ENCODE measurements at regions not wholly inside any gene's neighbourhood (a gene's known extent, or its start where the extent isn't known, plus 50 kb on each side); places are given as distances from the start of the nearest gene placed in this dataset.

DNA sequence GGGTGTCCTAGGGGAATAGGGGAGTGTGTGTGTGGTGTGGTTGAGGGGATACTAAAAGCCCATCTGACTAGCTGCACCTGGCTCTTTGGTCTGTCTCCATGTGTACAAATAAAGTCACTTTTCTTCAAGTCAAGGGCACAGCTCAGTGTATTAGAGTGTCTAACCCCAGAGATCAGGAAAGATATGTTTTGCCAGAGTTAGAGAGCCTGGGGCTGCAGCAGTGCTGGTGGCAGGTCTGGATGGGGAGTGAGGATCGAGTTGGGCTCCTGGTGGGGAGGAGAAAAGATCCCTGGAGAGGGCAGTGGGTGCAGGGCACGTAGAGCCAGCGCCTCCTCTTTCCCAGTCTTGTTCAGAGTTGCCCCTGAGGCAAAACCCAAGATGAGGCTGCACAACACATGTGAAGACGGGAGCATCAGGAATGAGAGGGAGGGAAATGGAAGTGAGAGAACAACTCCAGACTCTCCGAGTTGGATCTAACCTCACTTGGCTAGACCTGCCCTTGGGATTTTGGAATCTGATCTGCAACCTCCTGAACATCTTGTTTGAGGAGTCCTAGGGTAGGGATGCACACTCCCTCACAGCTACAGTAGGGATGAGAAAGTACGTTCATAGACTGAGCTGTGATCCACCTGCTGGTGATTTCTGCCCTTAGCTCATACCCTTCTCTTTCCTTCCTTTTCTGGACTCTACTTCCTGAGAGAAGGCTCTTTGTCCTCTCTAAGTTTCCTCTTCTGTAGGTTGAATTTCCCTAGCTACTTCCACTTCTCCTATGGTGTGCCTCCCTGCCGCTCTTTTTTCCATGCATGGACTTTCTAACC lies 309.9 kb downstream of the ZSWIM6 start:
- DNase-seq, result no peak
- peak in 1 of 2 donors; percentile 45 for ATAC-seq
- intact Hi-C loops (cut with DNase I), result no loop called here

DNA sequence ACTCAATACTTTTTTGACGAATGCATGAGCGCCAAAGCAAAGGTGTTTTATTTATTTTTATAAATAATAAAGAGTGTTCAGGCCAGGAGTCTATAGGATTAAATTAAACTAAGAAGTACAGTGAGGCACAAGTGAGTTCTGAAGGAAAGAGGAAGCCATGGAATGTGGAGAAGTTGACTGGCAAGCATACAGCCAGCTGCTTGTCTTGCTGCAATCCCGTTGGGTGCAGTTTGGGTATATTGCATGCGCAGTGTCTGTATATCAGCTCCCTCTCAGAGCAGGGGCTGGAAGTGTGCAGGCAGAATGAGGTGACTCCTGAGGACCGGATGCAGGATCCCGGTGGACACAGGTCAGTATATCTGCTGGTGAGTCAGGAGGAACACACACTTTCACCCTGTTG lies 315.6 kb downstream of the ZSWIM6 start:
- intact Hi-C loops (cut with DNase I), result no loop called here
- DNase-seq, result no peak
- no peak for ATAC-seq

DNA sequence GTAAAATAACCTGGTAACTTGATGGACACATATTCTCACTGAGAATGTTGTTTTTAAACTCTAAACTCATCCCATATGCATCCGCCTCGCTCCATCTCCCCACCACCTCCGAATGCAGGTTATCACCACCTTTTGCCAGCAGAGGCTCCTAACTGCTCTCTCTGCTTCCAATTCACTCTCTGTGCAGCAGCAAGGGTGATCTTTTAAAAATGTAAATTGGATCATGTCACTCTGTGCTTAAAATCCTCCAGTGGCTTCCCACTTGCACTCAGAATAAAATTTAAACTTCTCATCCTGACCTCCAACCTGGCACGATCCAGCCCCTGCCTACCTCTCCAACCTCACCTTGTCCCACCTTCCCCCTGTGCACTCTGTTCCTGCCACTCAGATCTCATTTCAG lies 317.2 kb downstream of the ZSWIM6 start:
- no peak for DNase-seq
- no peak for ATAC-seq

DNA sequence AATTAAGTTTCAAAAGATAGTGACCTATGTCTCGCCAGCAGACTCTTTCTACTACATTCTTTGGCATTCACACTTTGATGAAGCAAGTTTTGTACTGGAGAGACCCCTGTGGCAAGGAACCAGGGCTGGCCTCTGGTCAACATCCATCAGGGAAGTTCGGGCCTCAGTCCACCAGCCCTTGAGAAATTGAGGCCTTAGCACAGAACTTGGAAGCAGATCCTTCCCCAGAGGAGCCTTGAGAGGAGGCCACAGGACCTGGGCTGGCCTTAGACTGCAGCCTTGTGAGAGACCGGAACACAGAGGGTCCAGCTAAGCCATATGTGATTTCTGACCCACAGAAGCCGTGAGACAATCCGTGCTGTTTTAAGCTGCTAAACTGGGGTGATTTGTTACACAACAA lies 317.9 kb downstream of the ZSWIM6 start:
- ATAC-seq, result peak in 1 of 2 donors; percentile 86
- DNase-seq, result no peak
- intact Hi-C loops (cut with DNase I), result loop anchor here in 1 of 2 donors (10.0 kb wide), 1 partner anchor 595 kb away; no protein-coding TSS in a partner anchor

More for the DNA sequence above, 317.2 kb downstream of the ZSWIM6 start:
- intact Hi-C loops (cut with DNase I), result no loop called here

DNA sequence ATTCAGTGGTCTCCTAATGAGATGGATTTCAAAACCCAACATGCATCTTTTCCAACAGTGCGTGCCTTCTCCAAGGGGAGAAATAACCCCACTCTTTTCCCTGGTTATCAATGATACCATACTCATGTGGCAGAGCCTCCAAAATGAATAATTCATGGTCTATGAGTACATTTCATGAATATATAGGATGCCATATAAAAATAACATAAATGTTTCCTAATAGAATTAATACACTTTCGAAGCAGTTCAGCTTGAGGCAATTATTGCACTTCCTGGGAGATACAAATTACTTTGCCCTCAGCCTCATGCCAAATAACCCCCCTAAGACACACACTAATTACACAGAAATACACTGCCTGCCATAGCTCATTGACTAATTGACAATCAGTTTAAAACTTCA lies 318.6 kb downstream of the ZSWIM6 start:
- no peak for ATAC-seq
- intact Hi-C loops (cut with DNase I), result loop anchor here in 1 of 2 donors (10.0 kb wide), 1 partner anchor 596 kb away; no protein-coding TSS in a partner anchor

DNA sequence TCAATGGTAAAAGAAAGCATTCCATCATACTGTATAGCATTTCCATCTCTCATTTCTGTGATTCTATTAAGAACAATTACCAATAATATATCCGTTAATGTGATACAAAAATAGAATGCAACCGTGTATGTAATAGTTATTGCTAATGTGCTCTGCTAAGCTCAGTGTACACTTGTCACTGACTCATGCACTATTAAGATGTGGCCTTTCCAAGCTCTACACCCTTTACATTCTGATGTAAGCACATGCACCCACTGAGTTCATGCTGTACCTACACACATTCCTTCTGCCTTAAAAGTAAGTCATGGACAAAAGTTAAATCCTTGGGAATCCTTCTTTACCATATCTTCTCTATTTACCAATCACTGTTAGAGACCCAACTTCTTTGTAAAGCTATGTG lies 319.1 kb downstream of the ZSWIM6 start:
- DNase-seq (no peak), ATAC-seq (no peak)
- intact Hi-C loops (cut with DNase I), result loop anchor here in 1 of 2 donors (10.0 kb wide), 1 partner anchor 596 kb away; no protein-coding TSS in a partner anchor

More for the DNA sequence above, 318.6 kb downstream of the ZSWIM6 start:
- no peak for DNase-seq

DNA sequence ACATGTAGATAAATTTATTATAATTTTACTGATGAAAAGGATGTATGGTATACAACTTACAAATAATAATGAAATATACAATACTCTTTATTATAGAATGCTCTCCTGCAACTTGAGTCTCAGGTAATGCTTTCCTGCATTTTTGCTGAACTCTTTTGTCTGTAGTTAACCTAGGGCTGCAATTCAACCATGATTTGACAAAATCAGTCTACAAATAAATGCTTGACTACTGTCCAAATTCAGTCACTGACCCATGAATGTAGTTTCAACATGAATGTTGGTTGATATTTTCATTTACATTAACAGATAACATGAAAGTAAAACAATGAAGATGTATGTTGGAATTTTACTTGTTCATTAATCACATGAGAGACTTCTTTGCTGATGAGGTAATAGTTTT lies 320.9 kb downstream of the ZSWIM6 start:
- intact Hi-C loops (cut with DNase I), result loop anchor here in 1 of 2 donors (10.0 kb wide), 1 partner anchor 598 kb away; no protein-coding TSS in a partner anchor
- no peak for ATAC-seq
- DNase-seq, result no peak

DNA sequence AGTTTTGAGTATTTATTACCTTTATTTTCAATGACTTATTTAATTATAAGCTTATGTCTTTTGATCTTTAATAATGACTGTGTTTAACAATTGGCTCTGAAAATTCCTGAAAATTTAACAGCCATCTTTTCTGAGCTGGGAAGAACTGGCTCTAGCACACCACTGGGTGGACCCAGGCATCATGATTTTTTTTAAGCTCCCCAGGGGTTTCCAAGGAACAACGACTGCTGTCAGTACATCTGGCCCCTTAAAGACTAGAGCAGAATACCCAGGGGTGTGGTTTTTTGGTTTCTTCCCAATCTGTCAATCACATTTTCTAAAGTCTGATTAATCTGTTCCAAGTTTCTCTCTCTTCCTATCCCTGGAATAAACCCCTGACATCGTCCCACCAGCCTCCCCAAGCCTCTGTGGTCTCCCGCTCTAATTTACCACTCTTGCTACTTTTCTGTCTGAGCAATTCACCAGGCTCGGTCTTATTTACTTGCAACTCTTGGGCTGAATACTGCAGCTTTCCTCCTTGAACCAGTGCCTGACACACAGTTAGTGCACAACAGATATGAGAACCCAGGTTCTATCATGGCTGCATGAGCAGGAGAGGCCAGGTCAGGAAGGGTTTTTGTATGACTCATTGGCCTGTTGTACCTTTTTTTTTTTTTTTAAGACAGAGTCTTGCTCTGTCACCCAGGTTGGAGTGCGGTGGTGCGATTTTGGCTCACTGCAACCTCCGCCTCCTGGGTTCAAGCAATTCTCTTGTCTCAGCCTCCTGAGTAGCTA lies 321.9 kb downstream of the ZSWIM6 start:
- intact Hi-C loops (cut with DNase I), result loop anchor here in 1 of 2 donors (10.0 kb wide), 1 partner anchor 599 kb away; no protein-coding TSS in a partner anchor
- DNase-seq (no peak), ATAC-seq (no peak)

DNA sequence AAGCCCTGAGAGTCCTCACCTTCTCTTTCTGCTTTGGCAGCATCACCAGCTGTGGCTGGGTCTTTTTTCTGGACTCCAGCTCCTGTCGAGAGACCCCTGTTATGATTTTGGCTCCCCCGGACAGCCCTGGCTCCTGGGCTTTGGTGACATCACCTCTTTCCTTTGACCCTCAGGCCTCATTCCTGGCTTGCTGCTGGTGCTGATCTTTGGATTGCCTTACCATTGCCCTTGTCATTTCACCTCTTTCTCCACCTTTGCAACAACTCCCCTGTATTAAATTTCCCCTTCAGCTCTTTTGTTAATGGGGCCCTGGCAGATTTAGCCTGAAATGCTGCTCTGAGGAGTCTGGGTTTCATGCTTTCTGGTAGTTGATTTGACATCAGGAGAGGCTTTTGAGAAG lies 322.8 kb downstream of the ZSWIM6 start:
- intact Hi-C loops (cut with DNase I), result loop anchor here in 1 of 2 donors (5.0 to 10.0 kb wide), 2 partner anchors 323 to 600 kb away; partner anchors contain the start of gene ZSWIM6

DNA sequence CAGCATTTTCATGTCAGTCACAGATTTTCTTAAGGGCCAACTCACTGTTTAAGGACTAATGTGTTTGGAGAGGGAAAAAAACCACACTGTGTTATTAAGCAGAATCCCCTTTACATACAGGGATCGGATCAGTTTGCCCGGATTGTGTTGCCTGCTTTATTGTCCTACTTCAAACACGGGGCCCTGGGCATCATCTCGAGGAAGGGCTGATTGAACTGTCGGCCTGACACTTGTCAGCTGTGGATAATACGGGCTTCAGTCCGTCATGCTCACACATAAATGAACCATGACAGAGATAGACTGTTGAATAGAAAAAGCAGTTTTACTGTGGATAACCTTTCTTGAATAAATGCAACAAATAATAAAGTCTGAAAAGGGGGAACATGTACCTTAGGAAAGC lies 325.0 kb downstream of the ZSWIM6 start:
- intact Hi-C loops (cut with DNase I), result loop anchor here in 1 of 2 donors (5.0 to 10.0 kb wide), 2 partner anchors 325 to 602 kb away; partner anchors contain the start of gene ZSWIM6
- ATAC-seq (no peak), DNase-seq (no peak)

More for the DNA sequence above, 322.8 kb downstream of the ZSWIM6 start:
- no peak for ATAC-seq
- no peak for DNase-seq

DNA sequence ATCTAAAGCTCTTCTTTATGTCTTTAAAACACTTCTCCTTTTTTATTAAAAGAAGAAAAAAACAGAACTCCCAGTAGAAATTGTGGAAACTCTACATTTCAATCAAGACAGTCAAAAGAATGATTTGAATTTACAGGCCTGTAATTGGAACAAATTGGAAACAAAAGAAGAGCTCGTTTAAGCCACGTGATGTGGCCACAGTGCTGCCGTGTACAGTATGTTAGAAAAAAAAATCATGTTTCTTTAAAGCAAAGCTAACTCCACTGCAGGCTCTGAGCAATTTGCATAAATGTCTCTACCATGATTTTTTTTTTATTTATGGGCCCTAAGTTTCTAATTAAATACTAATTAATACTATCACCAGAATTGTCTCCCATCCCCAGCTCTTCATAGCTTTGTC lies 325.6 kb downstream of the ZSWIM6 start:
- DNase-seq (no peak), ATAC-seq (no peak)
- intact Hi-C loops (cut with DNase I), result loop anchor here in 1 of 2 donors (5.0 to 10.0 kb wide), 2 partner anchors 325 to 603 kb away; partner anchors contain the start of gene ZSWIM6

DNA sequence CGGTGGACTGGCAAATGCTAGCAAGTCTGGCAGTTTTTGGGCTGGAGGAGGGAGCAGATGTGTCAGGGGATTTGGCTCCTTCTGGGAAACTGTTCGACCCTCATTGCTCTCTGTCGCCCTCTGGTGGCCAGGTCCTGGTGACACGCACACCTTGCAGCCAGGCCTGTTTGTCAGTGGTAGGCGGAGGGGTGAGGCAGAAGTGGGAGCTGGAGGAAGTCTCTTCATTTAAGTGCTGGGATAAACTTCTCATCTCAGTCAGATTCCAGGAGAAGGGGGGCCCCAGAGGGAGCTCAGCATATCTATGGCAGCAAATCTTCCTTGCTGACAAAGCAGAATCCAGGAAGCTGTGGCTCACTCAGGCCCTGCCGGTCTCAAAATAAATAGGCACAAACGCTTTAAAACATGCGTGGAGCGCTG lies 326.5 kb downstream of the ZSWIM6 start:
- peak; percentile 89 to 92 for ATAC-seq
- intact Hi-C loops (cut with DNase I), result loop anchor here in 1 of 2 donors (5.0 to 10.0 kb wide), 2 partner anchors 326 to 604 kb away; partner anchors contain the start of gene ZSWIM6
- DNase-seq, result peak; percentile 85

DNA sequence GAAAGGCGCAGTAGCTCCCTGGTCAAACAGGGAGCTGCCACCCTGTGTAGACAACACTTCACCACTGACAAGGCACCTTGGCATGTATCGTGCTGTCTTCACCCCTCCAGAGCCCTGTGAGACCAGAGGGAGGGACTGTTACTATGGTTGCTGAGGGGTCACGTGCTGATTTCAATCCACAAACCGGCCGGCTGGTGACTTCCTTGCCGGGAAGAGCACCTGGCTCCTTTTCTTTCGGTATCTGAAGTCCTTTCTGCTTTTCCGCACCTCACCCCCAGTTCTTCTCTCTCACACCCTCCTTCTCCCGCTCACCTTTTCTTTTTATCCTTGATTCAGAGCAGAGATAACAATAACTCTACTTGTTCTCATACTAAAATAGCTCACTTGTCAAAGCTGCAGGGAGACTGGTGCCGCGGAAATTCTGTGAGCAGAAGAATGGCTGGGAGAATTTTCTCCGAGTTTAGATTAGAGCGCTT lies 327.2 kb downstream of the ZSWIM6 start:
- ATAC-seq, result peak; percentile 88 to 92
- no peak for DNase-seq
- intact Hi-C loops (cut with DNase I), result loop anchor here in 1 of 2 donors (5.0 to 10.0 kb wide), 2 partner anchors 327 to 604 kb away; partner anchors contain the start of gene ZSWIM6

DNA sequence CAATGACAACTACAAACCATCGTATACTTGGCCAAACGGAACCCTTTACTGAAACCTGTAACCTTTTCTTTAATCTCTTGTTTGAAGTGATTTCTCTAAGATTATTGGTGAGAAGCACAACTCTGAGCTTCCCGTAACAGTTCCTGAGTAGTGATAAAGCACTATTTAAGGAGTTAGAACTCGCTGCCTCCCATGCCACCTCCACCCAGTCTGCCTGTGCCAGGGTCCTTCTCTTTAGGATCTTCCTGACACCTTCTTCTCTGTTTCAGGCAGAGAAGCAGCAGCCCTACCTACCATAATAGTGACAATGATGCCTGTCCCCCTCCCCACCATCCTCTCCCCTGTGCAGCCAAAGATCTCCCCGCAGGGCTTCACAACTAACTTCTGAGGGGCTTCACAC lies 330.6 kb downstream of the ZSWIM6 start:
- no peak for DNase-seq
- intact Hi-C loops (cut with DNase I), result loop anchor here (10.0 kb wide), 2 partner anchors 328 to 498 kb away; partner anchors contain the start of genes SMIM15 (in 1 of the 2) and ZSWIM6 (in 1 of the 2)
- no peak for ATAC-seq

DNA sequence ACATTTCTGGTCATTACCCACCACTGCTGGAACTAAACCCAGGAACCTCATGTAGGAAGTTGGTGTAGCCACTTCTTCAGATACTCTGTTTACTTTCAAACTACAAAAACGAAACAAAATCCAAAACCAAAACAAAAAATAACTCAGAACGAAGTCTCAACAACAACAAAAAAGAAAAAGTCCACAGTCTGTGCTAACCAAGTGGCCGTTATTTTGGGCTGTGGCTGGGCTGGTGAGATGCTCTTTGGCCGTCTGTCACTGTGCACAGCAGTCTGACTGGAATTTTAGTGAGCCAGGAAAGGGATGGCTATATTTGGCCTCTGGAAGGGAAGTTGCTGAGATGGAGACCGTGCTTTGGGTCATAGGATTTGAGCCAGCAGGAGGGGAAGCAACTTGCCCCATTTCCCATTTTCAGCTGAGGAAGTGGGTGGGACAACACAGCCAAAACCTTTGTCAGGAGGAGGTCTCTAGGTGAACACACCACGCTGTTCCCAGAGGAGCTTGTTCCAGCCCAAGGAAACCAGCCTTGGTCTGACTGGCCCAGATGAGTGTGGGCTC lies 334.1 kb downstream of the ZSWIM6 start:
- ATAC-seq (peak; percentile 42 to 49), DNase-seq (no peak)
- intact Hi-C loops (cut with DNase I), result loop anchor here (10.0 kb wide), 2 partner anchors 331 to 501 kb away; partner anchors contain the start of genes SMIM15 (in 1 of the 2) and ZSWIM6 (in 1 of the 2)

DNA sequence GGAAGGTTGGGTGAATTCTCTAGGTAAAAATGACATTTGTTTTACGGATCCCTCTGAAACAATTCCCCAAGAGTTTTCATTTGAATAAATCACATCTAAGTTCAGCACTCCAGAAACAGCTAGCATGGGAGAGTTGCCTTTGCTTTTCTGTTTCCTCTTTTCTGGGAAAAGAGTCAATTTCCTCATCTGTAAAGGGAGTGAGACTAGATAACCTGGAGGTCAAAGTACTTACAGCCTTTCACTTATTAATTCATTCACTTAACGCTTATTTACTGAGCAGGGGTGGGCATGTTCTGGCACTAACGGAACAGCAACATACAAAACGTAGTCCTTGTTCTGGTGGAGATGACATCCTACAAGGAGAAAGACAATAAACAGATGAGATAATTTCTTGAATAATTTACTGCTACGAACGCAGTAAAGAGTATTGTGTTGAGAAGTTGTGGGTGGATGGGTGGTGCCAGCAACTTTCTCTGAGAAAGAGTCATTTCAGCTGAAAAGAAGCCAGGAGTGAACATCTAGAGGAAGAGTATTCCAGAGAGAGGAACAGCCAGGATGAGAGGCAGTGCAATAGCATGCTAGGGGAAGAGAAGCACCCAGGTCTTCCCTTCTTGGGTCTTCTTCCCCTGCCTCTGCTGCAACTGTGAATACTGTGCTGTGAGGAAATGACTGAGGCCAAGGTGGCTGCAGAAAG lies 335.6 kb downstream of the ZSWIM6 start:
- DNase-seq (no peak), ATAC-seq (peak; percentile 25 to 76)
- intact Hi-C loops (cut with DNase I), result loop anchor here (10.0 kb wide), 2 partner anchors 333 to 503 kb away; partner anchors contain the start of genes SMIM15 (in 1 of the 2) and ZSWIM6 (in 1 of the 2)

DNA sequence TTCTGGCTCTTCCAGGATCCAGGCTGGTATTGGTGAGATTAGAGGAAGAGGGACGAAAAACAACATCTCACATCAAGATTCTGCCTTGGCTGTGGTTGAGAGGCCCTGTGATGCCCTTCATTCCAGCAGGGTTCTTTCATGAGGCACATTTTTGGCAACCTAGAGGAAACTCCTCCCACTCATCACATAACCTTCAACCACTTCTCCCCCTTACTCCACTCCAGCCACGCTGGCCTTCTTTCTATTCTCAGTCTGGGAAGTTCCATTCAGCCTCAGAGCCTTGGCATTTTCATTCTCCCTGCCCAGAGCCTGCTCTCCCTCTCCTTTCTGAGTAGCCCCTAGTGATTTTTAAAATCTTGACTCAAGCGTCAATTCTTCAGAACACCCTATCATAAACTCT lies 337.5 kb downstream of the ZSWIM6 start:
- DNase-seq (no peak), ATAC-seq (peak; percentile 32 to 58)
- intact Hi-C loops (cut with DNase I), result loop anchor here (10.0 kb wide), 2 partner anchors 335 to 505 kb away; partner anchors contain the start of genes SMIM15 (in 1 of the 2) and ZSWIM6 (in 1 of the 2)

DNA sequence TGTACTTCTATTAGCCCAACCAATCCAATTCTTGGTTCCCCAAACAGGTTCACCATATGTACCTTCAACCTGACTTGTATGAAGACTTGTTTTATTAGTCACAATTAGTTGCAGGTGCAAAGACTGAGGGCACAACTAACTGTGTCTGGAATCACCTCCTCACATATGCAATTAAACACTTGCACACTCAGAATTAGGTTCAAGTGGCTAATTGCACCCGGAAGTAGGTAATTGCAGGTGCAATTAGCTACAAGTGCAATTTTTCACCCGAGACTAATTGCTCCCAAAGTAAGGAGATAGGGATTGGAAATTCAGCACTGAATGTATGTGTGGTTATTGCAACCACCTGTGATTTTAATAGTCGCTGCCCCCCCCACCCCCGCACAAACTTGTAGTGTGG lies 338.9 kb downstream of the ZSWIM6 start:
- intact Hi-C loops (cut with DNase I), result no loop called here
- DNase-seq (no peak), ATAC-seq (no peak)

Data from left cardiac atrium (tissue), 4 donors.